ENCODE measurements at regions not wholly inside any gene's neighbourhood (a gene's known extent, or its start where the extent isn't known, plus 50 kb on each side); places are given as distances from the start of the nearest gene placed in this dataset.

DNA sequence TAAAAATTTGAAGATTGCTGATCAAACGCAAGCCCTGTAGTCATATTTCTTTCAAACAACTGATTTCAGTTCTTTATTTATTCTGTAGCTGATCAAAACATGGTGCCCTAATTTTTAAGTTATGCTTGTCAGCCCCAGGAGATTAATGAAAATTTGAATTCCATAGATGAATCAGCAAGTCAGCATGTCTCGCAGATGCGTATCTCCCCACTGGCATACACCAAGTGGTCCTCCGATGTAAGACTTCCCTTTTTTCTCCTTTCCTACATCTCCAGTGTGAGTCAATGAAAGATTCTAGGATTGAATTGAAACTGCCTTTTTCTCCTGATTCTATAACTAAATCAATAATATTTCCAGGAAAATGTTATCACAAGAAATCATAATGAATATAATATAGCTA is 539.6 kb upstream of the NOX3 start:
- Mint-ChIP-seq H3K4me3 (no peak overlapping the region), H3K27ac (no peak overlapping the region), H3K9me3 (peaks cover 0 to 10% (median 0%) of the 10 kb centered on the region in 7 donors), H3K27me3 (no peaks in the 10 kb centered on the region), H3K36me3 (no peaks in the 10 kb centered on the region), H3K4me1 (no peaks in the 10 kb centered on the region)
- DNase-seq (no peak), ATAC-seq (ENCODE audit: low read depth in 2 of 2) (no peak)
- Histone ChIP-seq H3K36me3 (ENCODE audit: control insufficient read depth, insufficient read depth, low read length) (no peaks in the 10 kb centered on the region), H3K4me3 (ENCODE audit: low read depth, low read length) (no peak overlapping the region), H3K27me3 (ENCODE audit: control insufficient read depth, insufficient read depth, low read length) (no peaks in the 10 kb centered on the region), H3K27ac (ENCODE audit: insufficient read depth, low read length, poor library complexity, severe bottlenecking) (no peak overlapping the region), H3K9me3 (ENCODE audit: control insufficient read depth in 2 of 2, low read length in 2 of 2) (no peaks in the 10 kb centered on the region), H3K4me1 (ENCODE audit: control insufficient read depth, insufficient read depth, low read length, poor library complexity, severe bottlenecking) (no peaks in the 10 kb centered on the region)

DNA sequence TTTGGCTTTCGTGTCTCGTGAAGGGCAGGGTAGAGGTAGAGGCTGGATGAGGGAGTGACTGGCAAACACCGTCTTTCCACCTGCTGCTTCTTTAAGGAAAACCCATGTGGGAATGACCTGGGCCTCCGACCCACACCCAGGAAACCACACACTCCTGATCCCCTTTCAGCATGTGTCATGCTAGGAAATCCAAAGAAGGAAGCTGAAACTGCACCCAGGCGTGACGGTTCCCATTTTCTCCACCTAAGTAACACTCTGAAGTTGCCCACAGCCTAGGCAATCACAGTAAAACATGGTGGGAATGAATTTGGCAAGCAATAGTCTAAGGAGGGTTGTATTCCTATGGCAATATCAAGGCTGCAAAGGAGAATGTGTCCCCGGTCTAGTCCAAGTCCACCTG is 538.4 kb upstream of the NOX3 start:
- Histone ChIP-seq H3K4me1 (ENCODE audit: control insufficient read depth, insufficient read depth, low read length, poor library complexity, severe bottlenecking) (no peaks in the 10 kb centered on the region), H3K36me3 (ENCODE audit: control insufficient read depth, insufficient read depth, low read length) (no peaks in the 10 kb centered on the region), H3K27me3 (ENCODE audit: control insufficient read depth, insufficient read depth, low read length) (no peaks in the 10 kb centered on the region), H3K9me3 (ENCODE audit: control insufficient read depth in 2 of 2, low read length in 2 of 2) (no peaks in the 10 kb centered on the region), H3K27ac (ENCODE audit: insufficient read depth, low read length, poor library complexity, severe bottlenecking) (no peak overlapping the region), H3K4me3 (ENCODE audit: low read depth, low read length) (no peak overlapping the region)
- Mint-ChIP-seq H3K4me3 (no peak overlapping the region), H3K4me1 (no peaks in the 10 kb centered on the region), H3K27ac (no peak overlapping the region), H3K9me3 (peaks cover 0 to 10% (median 0%) of the 10 kb centered on the region in 7 donors), H3K36me3 (no peaks in the 10 kb centered on the region), H3K27me3 (no peaks in the 10 kb centered on the region)
- DNase-seq (no peak), ATAC-seq (ENCODE audit: low read depth in 2 of 2) (no peak)

DNA sequence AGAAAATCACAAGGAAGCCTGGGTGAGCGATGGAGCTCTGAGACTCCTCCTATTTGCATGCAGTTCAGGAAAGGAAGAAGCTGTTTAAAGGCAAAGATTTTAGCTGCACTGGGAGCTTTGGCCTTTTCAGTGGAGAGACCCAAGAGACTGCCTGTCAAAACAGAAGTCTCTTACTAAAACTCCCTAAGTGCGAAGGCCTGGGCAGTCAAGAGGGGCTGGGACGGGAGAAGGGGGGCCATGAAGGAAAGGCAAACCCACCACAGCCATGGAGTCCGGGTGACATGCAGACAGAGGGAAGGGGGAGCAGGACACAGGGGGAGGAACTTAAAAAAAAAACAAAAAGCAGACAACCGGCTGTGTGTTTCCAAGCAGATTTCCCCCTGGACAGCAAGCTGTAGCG is 537.6 kb upstream of the NOX3 start:
- no peaks in the 10 kb centered on the region for H3K9me3 ChIP-seq (ENCODE audit: control insufficient read depth in 2 of 2, low read length in 2 of 2)
- ATAC-seq (ENCODE audit: low read depth in 2 of 2) (no peak), DNase-seq (no peak)
- Mint-ChIP-seq H3K36me3 (no peaks in the 10 kb centered on the region), H3K4me1 (no peaks in the 10 kb centered on the region), H3K27ac (no peak overlapping the region), H3K27me3 (no peaks in the 10 kb centered on the region), H3K9me3 (peaks cover 0 to 10% (median 0%) of the 10 kb centered on the region in 7 donors), H3K4me3 (no peak overlapping the region)
- no peak overlapping the region for H3K27ac ChIP-seq (ENCODE audit: insufficient read depth, low read length, poor library complexity, severe bottlenecking)
- no peak overlapping the region for H3K4me3 ChIP-seq (ENCODE audit: low read depth, low read length)
- H3K36me3 ChIP-seq (ENCODE audit: control insufficient read depth, insufficient read depth, low read length), result no peaks in the 10 kb centered on the region
- H3K4me1 ChIP-seq (ENCODE audit: control insufficient read depth, insufficient read depth, low read length, poor library complexity, severe bottlenecking), result no peaks in the 10 kb centered on the region
- no peaks in the 10 kb centered on the region for H3K27me3 ChIP-seq (ENCODE audit: control insufficient read depth, insufficient read depth, low read length)

DNA sequence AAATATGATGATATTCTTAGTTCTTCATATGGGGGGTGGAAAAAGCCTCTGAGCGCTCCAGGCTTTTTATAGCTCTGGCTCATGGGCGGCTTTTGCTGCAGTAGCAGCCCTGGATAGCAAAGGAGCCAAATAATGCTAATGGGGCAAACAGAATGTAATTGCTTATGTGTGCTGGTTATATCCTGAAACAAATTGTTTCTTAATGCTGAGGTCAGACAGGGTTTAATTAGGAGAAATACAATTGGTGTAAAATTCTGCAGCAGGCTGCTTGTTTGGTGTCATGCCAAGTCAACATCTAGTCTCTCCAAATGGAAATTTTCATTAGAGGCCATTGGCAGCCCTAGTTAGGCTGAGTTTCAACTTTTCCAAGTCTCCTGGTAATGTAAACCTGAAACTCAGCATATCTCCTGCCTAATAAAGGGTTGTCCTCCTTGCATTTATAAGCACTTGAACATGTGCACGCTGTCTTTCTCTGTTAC is 530.1 kb upstream of the NOX3 start:
- Histone ChIP-seq H3K27me3 (ENCODE audit: control insufficient read depth, insufficient read depth, low read length) (no peaks in the 10 kb centered on the region), H3K9me3 (ENCODE audit: control insufficient read depth in 2 of 2, low read length in 2 of 2) (no peaks in the 10 kb centered on the region), H3K4me3 (ENCODE audit: low read depth, low read length) (no peak overlapping the region), H3K27ac (ENCODE audit: insufficient read depth, low read length, poor library complexity, severe bottlenecking) (no peak overlapping the region), H3K36me3 (ENCODE audit: control insufficient read depth, insufficient read depth, low read length) (no peaks in the 10 kb centered on the region), H3K4me1 (ENCODE audit: control insufficient read depth, insufficient read depth, low read length, poor library complexity, severe bottlenecking) (no peaks in the 10 kb centered on the region)
- H3K27me3 Mint-ChIP-seq, result no peaks in the 10 kb centered on the region
- ATAC-seq (ENCODE audit: low read depth in 2 of 2) (no peak), DNase-seq (no peak)
- no peaks in the 10 kb centered on the region for H3K36me3 Mint-ChIP-seq
- H3K4me3 Mint-ChIP-seq, result no peak overlapping the region
- no peaks in the 10 kb centered on the region for H3K4me1 Mint-ChIP-seq
- peaks cover 0 to 3% (median 0%) of the 10 kb centered on the region in 7 donors for H3K9me3 Mint-ChIP-seq
- H3K27ac Mint-ChIP-seq, result no peak overlapping the region

- H3K36me3 ChIP-seq (ENCODE audit: control insufficient read depth, insufficient read depth, low read length), result no peaks in the 10 kb centered on the region
- H3K9me3 Mint-ChIP-seq, result no peaks in the 10 kb centered on the region
- no peaks in the 10 kb centered on the region for H3K27me3 ChIP-seq (ENCODE audit: control insufficient read depth, insufficient read depth, low read length)
- H3K9me3 ChIP-seq (ENCODE audit: control insufficient read depth in 2 of 2, low read length in 2 of 2), result no peaks in the 10 kb centered on the region
- H3K4me3 ChIP-seq (ENCODE audit: low read depth, low read length), result no peak overlapping the region
- H3K27ac ChIP-seq (ENCODE audit: insufficient read depth, low read length, poor library complexity, severe bottlenecking), result no peak overlapping the region
- no peaks in the 10 kb centered on the region for H3K27me3 Mint-ChIP-seq
- no peak overlapping the region for H3K27ac Mint-ChIP-seq
- H3K4me1 Mint-ChIP-seq, result no peaks in the 10 kb centered on the region
- no peaks in the 10 kb centered on the region for H3K36me3 Mint-ChIP-seq
- H3K4me3 Mint-ChIP-seq, result no peak overlapping the region
- no peak for ATAC-seq (ENCODE audit: low read depth in 2 of 2)
- no peak for DNase-seq
- no peaks in the 10 kb centered on the region for H3K4me1 ChIP-seq (ENCODE audit: control insufficient read depth, insufficient read depth, low read length, poor library complexity, severe bottlenecking)
These were observed 525.1 kb upstream of the NOX3 start for GRCh38 chr6:155980768-155981079.

GRCh38 chr6:155980014-155980767 is 524.6 kb upstream of the NOX3 start:
- no peak overlapping the region for H3K27ac Mint-ChIP-seq
- H3K27ac ChIP-seq (ENCODE audit: insufficient read depth, low read length, poor library complexity, severe bottlenecking), result no peak overlapping the region
- no peak overlapping the region for H3K4me3 Mint-ChIP-seq
- no peaks in the 10 kb centered on the region for H3K36me3 Mint-ChIP-seq
- no peaks in the 10 kb centered on the region for H3K4me1 Mint-ChIP-seq
- no peaks in the 10 kb centered on the region for H3K27me3 ChIP-seq (ENCODE audit: control insufficient read depth, insufficient read depth, low read length)
- no peaks in the 10 kb centered on the region for H3K36me3 ChIP-seq (ENCODE audit: control insufficient read depth, insufficient read depth, low read length)
- DNase-seq (no peak), ATAC-seq (ENCODE audit: low read depth in 2 of 2) (no peak)
- H3K27me3 Mint-ChIP-seq, result no peaks in the 10 kb centered on the region
- H3K4me3 ChIP-seq (ENCODE audit: low read depth, low read length), result no peak overlapping the region
- no peaks in the 10 kb centered on the region for H3K9me3 Mint-ChIP-seq
- no peaks in the 10 kb centered on the region for H3K9me3 ChIP-seq (ENCODE audit: control insufficient read depth in 2 of 2, low read length in 2 of 2)
- H3K4me1 ChIP-seq (ENCODE audit: control insufficient read depth, insufficient read depth, low read length, poor library complexity, severe bottlenecking), result no peaks in the 10 kb centered on the region

DNA sequence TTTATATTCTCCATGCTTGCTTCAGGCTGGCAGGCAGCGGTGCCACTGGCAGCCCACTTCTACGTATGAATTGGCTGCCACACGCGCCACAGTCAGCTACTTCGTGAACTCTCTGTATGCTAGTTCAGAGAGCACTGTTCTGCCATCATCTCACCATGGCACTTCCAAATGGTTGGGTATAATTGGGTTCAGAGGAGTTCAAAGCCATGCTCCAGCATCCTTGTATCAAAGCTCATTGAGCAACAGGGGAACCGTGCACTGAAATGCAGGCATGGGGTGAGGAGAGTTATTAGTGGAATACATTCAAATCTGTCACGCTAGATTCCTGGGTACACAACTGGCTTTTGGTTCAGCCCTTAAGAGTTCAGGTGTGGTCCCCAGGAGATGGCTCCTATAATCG is 519.9 kb upstream of the NOX3 start:
- Mint-ChIP-seq H3K27ac (peak overlapping the region in 1 of 3 donors; percentile 14), H3K36me3 (no peaks in the 10 kb centered on the region), H3K4me1 (peaks cover 0 to 16% (median 13%) of the 10 kb centered on the region in 4 donors), H3K9me3 (peaks cover 0 to 2% (median 0%) of the 10 kb centered on the region in 7 donors), H3K4me3 (peak overlapping the region in 1 of 4 donors; percentile 43), H3K27me3 (peaks cover 2% of the 10 kb centered on the region)
- no peaks in the 10 kb centered on the region for H3K9me3 ChIP-seq (ENCODE audit: control insufficient read depth in 2 of 2, low read length in 2 of 2)
- no peaks in the 10 kb centered on the region for H3K36me3 ChIP-seq (ENCODE audit: control insufficient read depth, insufficient read depth, low read length)
- H3K27me3 ChIP-seq (ENCODE audit: control insufficient read depth, insufficient read depth, low read length), result no peaks in the 10 kb centered on the region
- ATAC-seq (ENCODE audit: low read depth in 2 of 2), result no peak
- no peak for DNase-seq
- no peak overlapping the region for H3K4me3 ChIP-seq (ENCODE audit: low read depth, low read length)
- no peak overlapping the region for H3K27ac ChIP-seq (ENCODE audit: insufficient read depth, low read length, poor library complexity, severe bottlenecking)
- no peaks in the 10 kb centered on the region for H3K4me1 ChIP-seq (ENCODE audit: control insufficient read depth, insufficient read depth, low read length, poor library complexity, severe bottlenecking)

- no peak for ATAC-seq (ENCODE audit: low read depth in 2 of 2)
- no peak overlapping the region for H3K27ac ChIP-seq (ENCODE audit: insufficient read depth, low read length, poor library complexity, severe bottlenecking)
- H3K4me1 ChIP-seq (ENCODE audit: control insufficient read depth, insufficient read depth, low read length, poor library complexity, severe bottlenecking), result no peaks in the 10 kb centered on the region
- H3K27me3 ChIP-seq (ENCODE audit: control insufficient read depth, insufficient read depth, low read length), result no peaks in the 10 kb centered on the region
- Mint-ChIP-seq H3K9me3 (peaks cover 0 to 2% (median 0%) of the 10 kb centered on the region in 7 donors), H3K36me3 (no peaks in the 10 kb centered on the region), H3K27ac (peak overlapping the region in 1 of 3 donors; percentile 7), H3K27me3 (peaks cover 8% of the 10 kb centered on the region), H3K4me1 (peaks cover 0 to 16% (median 13%) of the 10 kb centered on the region in 4 donors), H3K4me3 (peak overlapping the region in 2 of 4 donors; percentile 21 to 44)
- H3K36me3 ChIP-seq (ENCODE audit: control insufficient read depth, insufficient read depth, low read length), result no peaks in the 10 kb centered on the region
- no peaks in the 10 kb centered on the region for H3K9me3 ChIP-seq (ENCODE audit: control insufficient read depth in 2 of 2, low read length in 2 of 2)
- H3K4me3 ChIP-seq (ENCODE audit: low read depth, low read length), result no peak overlapping the region
- DNase-seq, result no peak
These were observed 519.2 kb upstream of the NOX3 start for GRCh38 chr6:155974811-155975323.

All from CD4-positive, CD25-positive, alpha-beta regulatory T cell (primary cell).